ENCODE measurements at regions not wholly inside any gene's neighbourhood (a gene's known extent, or its start where the extent isn't known, plus 50 kb on each side); places are given as distances from the start of the nearest gene placed in this dataset.
A peak's percentile ranks its signal among the peaks of the same experiment; 100 is the strongest.
"Not testable (repeated sequence)": the region's sequence is repeated elsewhere in the genome, so short reads cannot be mapped to it uniquely, and the experiment has no call there.

DNA sequence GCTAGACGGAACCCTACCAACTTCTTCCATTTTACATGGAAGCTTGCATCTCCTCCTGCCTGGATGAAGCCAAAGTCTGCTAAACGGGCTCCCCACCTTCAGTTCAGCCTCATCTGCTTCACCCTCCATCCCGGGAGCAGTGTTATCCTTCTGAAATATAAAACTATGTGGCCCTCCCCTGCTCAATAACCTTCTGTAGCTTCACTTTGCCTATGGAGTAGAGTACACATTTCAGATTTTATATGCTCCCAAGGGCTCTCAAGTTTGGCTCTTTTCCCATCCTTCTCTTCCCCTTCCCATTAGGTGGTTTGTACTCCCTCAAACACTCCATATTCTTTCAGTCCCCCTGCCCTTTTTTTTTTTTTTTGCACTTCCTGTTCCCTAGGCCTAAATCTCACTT, 115.9 kb upstream of the RAI2 start:
- DNase-seq (ENCODE audit: low read depth) = no peak
- TF ChIP-seq, protein P1, sequence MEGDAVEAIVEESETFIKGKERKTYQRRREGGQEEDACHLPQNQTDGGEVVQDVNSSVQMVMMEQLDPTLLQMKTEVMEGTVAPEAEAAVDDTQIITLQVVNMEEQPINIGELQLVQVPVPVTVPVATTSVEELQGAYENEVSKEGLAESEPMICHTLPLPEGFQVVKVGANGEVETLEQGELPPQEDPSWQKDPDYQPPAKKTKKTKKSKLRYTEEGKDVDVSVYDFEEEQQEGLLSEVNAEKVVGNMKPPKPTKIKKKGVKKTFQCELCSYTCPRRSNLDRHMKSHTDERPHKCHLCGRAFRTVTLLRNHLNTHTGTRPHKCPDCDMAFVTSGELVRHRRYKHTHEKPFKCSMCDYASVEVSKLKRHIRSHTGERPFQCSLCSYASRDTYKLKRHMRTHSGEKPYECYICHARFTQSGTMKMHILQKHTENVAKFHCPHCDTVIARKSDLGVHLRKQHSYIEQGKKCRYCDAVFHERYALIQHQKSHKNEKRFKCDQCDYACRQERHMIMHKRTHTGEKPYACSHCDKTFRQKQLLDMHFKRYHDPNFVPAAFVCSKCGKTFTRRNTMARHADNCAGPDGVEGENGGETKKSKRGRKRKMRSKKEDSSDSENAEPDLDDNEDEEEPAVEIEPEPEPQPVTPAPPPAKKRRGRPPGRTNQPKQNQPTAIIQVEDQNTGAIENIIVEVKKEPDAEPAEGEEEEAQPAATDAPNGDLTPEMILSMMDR (conservative IDR thresholded peaks at IDR 0.05; ENCODE audit: control insufficient read depth, insufficient read depth, low read depth, low read length) = no peak
- H3K4me3 ChIP-seq (ENCODE audit: control insufficient read depth, low read depth, low read length) = no peak overlapping the region

DNA sequence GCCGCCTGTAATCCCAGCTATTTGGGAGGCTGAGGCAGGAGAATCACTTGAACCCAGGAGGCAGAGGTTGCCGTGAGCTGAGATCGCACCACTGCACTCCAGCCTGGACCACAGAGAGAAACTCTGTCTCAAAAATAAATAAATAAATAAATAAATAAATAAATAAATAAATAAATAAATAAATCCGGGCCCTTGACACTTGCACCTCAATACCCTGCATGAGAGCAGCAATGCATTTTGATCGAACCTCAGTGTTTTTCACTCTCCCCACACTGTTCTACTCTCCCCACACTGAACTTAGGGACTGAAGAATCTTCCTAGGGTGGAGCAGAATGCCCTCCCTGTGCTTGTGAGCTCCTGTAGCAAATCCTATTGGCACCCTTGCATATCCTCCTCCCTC, 114.3 kb upstream of the RAI2 start:
- not testable (repeated sequence) for H3K4me3 ChIP-seq (ENCODE audit: control insufficient read depth, low read depth, low read length); DNase-seq (ENCODE audit: low read depth)

DNA sequence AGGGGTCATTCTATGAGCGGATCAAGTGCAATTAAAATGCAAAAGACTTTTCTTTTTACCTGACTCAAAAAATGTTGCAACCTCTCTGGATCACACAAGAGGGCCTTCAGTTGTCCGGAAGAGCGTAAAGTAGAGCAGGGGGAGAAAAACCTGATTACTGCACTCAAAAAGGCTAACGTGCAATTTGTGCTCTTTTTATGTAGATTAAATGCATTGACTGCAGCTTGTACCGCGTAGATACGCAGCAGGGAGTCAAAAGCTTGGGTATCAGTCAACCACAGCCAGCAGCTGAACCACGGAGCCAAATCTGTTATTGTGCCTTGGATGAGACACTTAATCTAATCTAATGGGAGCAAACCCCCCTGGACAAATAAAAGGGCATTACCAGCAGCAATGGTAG, 107.3 kb upstream of the RAI2 start:
- TF ChIP-seq, protein P1 (conservative IDR thresholded peaks at IDR 0.05; ENCODE audit: control insufficient read depth, insufficient read depth, low read depth, low read length) = no peak
- DNase-seq (ENCODE audit: low read depth) = no peak
- no peak overlapping the region for H3K4me3 ChIP-seq (ENCODE audit: control insufficient read depth, low read depth, low read length)

DNA sequence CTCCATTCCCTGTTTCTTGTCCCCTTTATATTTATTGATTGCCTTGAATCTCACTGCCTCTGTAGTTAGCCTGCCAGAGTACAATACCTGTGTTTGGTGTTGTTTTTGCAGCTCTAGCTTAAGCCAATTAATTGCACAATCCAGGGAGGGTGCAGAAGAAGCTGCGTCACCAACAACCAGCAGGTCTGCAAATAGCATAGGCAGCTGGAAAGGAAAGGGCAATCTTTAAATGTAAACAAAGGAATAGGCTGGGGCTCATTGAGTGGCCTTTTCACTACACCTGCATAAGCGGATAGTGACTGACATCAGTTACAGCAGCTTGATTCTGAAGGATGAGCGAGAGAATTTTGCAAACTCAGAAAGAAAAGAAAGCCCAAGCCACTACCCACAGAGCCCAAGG, 106.8 kb upstream of the RAI2 start:
- no peak for DNase-seq (ENCODE audit: low read depth)

DNA sequence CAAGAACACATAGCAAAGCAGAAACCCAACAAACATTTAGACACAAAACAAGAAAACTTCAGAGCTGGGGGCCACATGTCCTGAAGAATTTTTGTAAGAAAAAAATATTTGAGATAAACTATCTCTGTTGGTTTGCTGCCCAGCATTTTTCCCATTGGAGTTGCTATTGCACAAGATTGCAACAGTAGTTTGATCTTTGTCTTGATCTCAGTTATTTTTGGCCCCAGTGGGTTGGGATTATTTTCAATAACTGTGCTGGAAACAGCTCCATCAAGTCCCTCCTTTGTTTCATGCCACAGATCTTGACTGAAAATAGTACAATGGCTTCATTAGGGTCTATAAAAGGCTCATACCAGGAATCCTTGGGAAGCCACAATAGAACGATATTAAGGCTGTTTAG, 103.8 kb upstream of the RAI2 start:
- TF ChIP-seq, protein P1 (conservative IDR thresholded peaks at IDR 0.05; ENCODE audit: control insufficient read depth, insufficient read depth, low read depth, low read length) = no peak
- DNase-seq (ENCODE audit: low read depth) = no peak
- H3K4me3 ChIP-seq (ENCODE audit: control insufficient read depth, low read depth, low read length) = no peak overlapping the region

More for the DNA sequence above, 106.8 kb upstream of the RAI2 start:
- TF ChIP-seq, protein P1 (conservative IDR thresholded peaks at IDR 0.05; ENCODE audit: control insufficient read depth, insufficient read depth, low read depth, low read length) = no peak
- no peak overlapping the region for H3K4me3 ChIP-seq (ENCODE audit: control insufficient read depth, low read depth, low read length)

DNA sequence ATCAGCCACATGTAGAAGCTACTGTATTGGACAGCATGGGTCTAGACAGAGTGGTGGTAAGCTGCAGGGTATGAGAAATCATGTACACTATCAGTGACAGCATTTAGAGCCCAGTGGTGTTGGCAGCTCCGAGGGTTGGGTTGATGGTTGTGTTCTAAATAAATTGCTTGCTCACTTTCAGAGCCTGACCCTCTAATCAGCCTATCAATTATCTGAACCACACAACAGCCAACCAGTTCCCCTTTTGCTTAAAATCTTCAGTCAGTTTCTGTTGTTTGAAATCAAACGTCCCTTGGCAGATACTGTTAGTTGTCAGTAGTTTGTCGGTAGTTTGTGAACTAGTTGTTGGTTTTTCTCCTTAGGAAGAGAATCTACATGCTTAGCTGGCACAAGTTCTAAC, 99.8 kb upstream of the RAI2 start:
- H3K4me3 ChIP-seq (ENCODE audit: control insufficient read depth, low read depth, low read length) = no peak overlapping the region
- DNase-seq (ENCODE audit: low read depth) = no peak
- TF ChIP-seq, protein P1 (conservative IDR thresholded peaks at IDR 0.05; ENCODE audit: control insufficient read depth, insufficient read depth, low read depth, low read length) = no peak

DNA sequence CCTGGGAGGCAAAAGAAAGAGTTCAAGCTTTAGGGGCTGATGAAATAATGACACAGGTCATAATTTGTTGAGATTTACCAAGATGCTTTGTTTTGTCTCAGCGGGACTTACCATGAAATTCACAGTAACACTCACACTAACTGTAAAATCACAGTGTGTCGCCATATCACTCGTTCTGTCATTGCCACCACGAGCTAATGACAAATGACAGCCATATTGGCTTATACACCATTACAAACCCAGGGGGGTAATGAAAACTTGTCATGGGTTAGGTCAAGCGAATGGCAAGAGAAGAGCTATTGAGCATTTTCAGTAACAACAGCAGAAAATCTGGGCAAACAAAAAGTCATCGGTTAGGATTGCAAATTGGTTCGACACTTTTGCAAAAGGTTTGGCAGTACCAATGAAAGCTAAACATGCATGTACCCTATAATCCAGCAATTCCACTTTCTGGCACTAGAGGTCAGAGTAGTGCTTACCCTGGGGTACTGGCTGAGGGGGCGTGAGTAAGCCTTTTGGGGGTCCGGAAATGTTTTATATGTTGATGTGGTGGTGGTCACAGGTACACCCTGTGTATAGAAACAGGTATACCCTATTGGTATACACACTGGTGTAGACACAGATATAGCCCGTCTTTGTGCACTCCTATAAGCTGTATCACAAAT, 83.9 kb upstream of the RAI2 start:
- peak; percentile 15 for DNase-seq (ENCODE audit: low read depth)
- TF ChIP-seq, protein P1 (conservative IDR thresholded peaks at IDR 0.05; ENCODE audit: control insufficient read depth, insufficient read depth, low read depth, low read length) = peak; percentile 64
- no peak overlapping the region for H3K4me3 ChIP-seq (ENCODE audit: control insufficient read depth, low read depth, low read length)

DNA sequence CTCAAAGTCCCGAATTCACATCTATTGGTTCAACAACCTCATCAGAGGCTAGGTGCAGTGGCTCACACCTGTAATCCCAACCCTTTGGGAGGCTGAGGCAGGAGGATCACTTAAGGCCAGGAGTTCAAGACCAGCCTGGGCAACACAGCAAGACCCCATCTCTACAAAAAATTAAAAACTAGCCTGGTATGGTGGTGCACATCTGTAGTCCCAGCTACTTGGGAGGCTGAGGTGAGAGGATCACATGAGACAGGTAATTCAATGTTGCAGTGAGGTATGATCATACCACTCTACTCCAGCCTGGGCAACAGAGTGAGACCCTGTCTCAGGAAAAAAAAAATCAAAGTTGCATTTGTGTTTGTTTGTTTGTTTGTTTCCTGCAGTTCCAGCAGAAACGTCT, 80.1 kb upstream of the RAI2 start:
- not testable (repeated sequence) for H3K4me3 ChIP-seq (ENCODE audit: control insufficient read depth, low read depth, low read length); DNase-seq (ENCODE audit: low read depth)
